Loucy (cell line): ENCODE measurements at regions not wholly inside any gene's neighbourhood (a gene's known extent, or its start where the extent isn't known, plus 50 kb on each side); places are given as distances from the start of the nearest gene placed in this dataset.

Experiments used
- H2AFZ ChIP-seq: fragments of 200-600 bp; sonication (generic); 2 replicates; pipeline ENCODE4 v1.6.0; 2016; ENCODE audit warnings: antibody characterized with exemption, mild to moderate bottlenecking, low read length, moderate library complexity
- H3F3A ChIP-seq: fragments of 200-600 bp; 2 replicates; pipeline ENCODE4 v1.6.0; 2016; ENCODE audit warnings: antibody characterized with exemption, low read depth, mild to moderate bottlenecking
- H3K27me3 ChIP-seq: fragments of 200-600 bp; sonication (generic); 2 replicates; pipeline ENCODE4 v1.6.1; 2014; ENCODE audit warnings: low read length, mild to moderate bottlenecking; ENCODE audit not compliant: insufficient read depth, poor library complexity, severe bottlenecking
- H3K36me3 ChIP-seq: fragments of 200-600 bp; sonication (generic); 2 replicates; pipeline ENCODE4 v1.6.1; 2016; ENCODE audit warnings: low read length; ENCODE audit not compliant: insufficient read depth
- H3K4me1 ChIP-seq: fragments of 200-600 bp; sonication (generic); 2 replicates; pipeline ENCODE4 v1.5.1; 2014; ENCODE audit warnings: low read length, mild to moderate bottlenecking; ENCODE audit not compliant: insufficient read depth, poor library complexity, severe bottlenecking
- H3K4me2 ChIP-seq: fragments of 200-600 bp; sonication (generic); 2 replicates; pipeline ENCODE4 v1.6.0; 2014; ENCODE audit warnings: antibody characterized with exemption, low read length, low read depth, mild to moderate bottlenecking; ENCODE audit not compliant: poor library complexity, severe bottlenecking
- H3K4me3 ChIP-seq: fragments of 200-600 bp; sonication (generic); 2 replicates; pipeline ENCODE4 v1.5.1; 2014; ENCODE audit warnings: low read length, mild to moderate bottlenecking, mixed read lengths; ENCODE audit not compliant: poor library complexity, severe bottlenecking
- H3K79me2 ChIP-seq: fragments of 200-600 bp; sonication (generic); 2 replicates; pipeline ENCODE4 v1.6.1; 2014; ENCODE audit warnings: low read length; ENCODE audit not compliant: insufficient read depth
- H3K9ac ChIP-seq: fragments of 200-600 bp; sonication (generic); 2 replicates; pipeline ENCODE4 v1.6.0; 2014; ENCODE audit warnings: mild to moderate bottlenecking, low read depth, low read length, moderate library complexity; ENCODE audit not compliant: poor library complexity, severe bottlenecking
- H3K9me2 ChIP-seq: fragments of 200-600 bp; sonication (generic); replicated peaks from 2 replicates; pipeline ENCODE4 v1.6.1; 2016; ENCODE audit warnings: low read depth, low read length, mixed read lengths
- H3K9me3 ChIP-seq: fragments of 200-600 bp; sonication (generic); 2 replicates; pipeline ENCODE4 v1.6.1; 2014; ENCODE audit warnings: mild to moderate bottlenecking, antibody characterized with exemption, low read length, low read depth; ENCODE audit not compliant: insufficient read depth
- H4K20me1 ChIP-seq: fragments of 200-600 bp; sonication (generic); 2 replicates; pipeline ENCODE4 v1.6.0; 2014; ENCODE audit warnings: antibody characterized with exemption, low read length, mild to moderate bottlenecking; ENCODE audit not compliant: insufficient read depth, poor library complexity, severe bottlenecking
- CTCF ChIP-seq: fragments of 200-600 bp; sonication (generic); conservative IDR thresholded peaks from 2 replicates; pipeline ENCODE4 v1.5.1; 2014; ENCODE audit warnings: mild to moderate bottlenecking, antibody characterized with exemption, low read length
- EZH2phosphoT487 ChIP-seq: fragments of 200-600 bp; IDR thresholded peaks from 2 replicates; pipeline ENCODE4 v1.6.1; 2018; ENCODE audit warnings: antibody characterized with exemption, mild to moderate bottlenecking, moderate library complexity, borderline replicate concordance

- H3F3A ChIP-seq, result no peaks in the 10 kb centered on the region
- H2AFZ ChIP-seq, result no peak overlapping the region
- no peaks in the 10 kb centered on the region; the same call in 1 of the 2 replicates for H3K9me2 ChIP-seq
- H3K4me1 ChIP-seq, result no peaks in the 10 kb centered on the region
- no peaks in the 10 kb centered on the region for H3K27me3 ChIP-seq
- no peak overlapping the region for H3K4me3 ChIP-seq
- H3K36me3 ChIP-seq, result no peaks in the 10 kb centered on the region
- no peak overlapping the region for H3K4me2 ChIP-seq
- no peaks in the 10 kb centered on the region for H4K20me1 ChIP-seq
- H3K79me2 ChIP-seq, result no peaks in the 10 kb centered on the region
- TF ChIP-seq CTCF (no peak), EZH2phosphoT487 (no peak)
- no peak overlapping the region for H3K9ac ChIP-seq
- H3K9me3 ChIP-seq, result no peaks in the 10 kb centered on the region
These were observed 371.0 kb downstream of the TGFB2 start for GRCh38 chr1:218715961-218716669.

GRCh38 chr1:218717575-218717974 lies 372.4 kb downstream of the TGFB2 start:
- H3K27me3 ChIP-seq, result no peaks in the 10 kb centered on the region
- H3K9me3 ChIP-seq, result no peaks in the 10 kb centered on the region
- H3F3A ChIP-seq, result no peaks in the 10 kb centered on the region
- H4K20me1 ChIP-seq, result no peaks in the 10 kb centered on the region
- H3K9me2 ChIP-seq, result no peaks in the 10 kb centered on the region; the same call in 1 of the 2 replicates
- H3K4me3 ChIP-seq, result no peak overlapping the region
- no peak overlapping the region for H3K9ac ChIP-seq
- no peak for TF ChIP-seq CTCF
- no peak for TF ChIP-seq EZH2phosphoT487
- no peak overlapping the region for H2AFZ ChIP-seq
- no peak overlapping the region for H3K4me2 ChIP-seq
- no peaks in the 10 kb centered on the region for H3K79me2 ChIP-seq
- no peaks in the 10 kb centered on the region for H3K36me3 ChIP-seq
- no peaks in the 10 kb centered on the region for H3K4me1 ChIP-seq

GRCh38 chr1:218718206-218718605 lies 373.1 kb downstream of the TGFB2 start:
- Histone ChIP-seq H3K79me2 (no peaks in the 10 kb centered on the region), H3K27me3 (no peaks in the 10 kb centered on the region), H3K9ac (no peak overlapping the region), H3K4me3 (no peak overlapping the region), H3K36me3 (no peaks in the 10 kb centered on the region), H3K9me2 (no peaks in the 10 kb centered on the region; the same call in 1 of the 2 replicates), H3K4me2 (no peak overlapping the region), H3F3A (no peaks in the 10 kb centered on the region), H4K20me1 (no peaks in the 10 kb centered on the region), H3K9me3 (no peaks in the 10 kb centered on the region), H3K4me1 (no peaks in the 10 kb centered on the region), H2AFZ (no peak overlapping the region)
- no peak for TF ChIP-seq CTCF
- no peak for TF ChIP-seq EZH2phosphoT487
